ENCODE measurements at regions not wholly inside any gene's neighbourhood (a gene's known extent, or its start where the extent isn't known, plus 50 kb on each side); places are given as distances from the start of the nearest gene placed in this dataset.

DNA sequence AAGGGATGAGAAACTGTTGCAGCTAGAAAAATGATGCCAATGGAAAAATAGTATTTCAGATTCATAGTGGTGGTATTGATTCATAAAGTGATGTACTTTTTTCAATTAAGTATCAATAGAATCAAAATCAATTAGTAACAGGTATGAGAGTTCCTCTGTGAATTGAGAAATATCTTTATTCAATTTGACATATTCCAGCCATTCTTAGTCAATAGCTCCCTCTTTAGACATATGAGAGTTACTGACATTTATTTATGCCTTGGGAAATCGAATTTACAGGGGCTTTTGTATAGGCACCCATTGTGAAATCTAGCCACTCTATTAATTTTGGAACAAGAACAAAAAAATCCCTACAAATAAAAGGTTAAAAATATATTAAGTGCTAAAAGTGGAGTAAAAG is 386.9 kb upstream of the CNTN3 start:
- no peak for DNase-seq
- H3K23ac ChIP-seq (ENCODE audit: low read length in 2 of 2): no peak overlapping the region
- no peak overlapping the region for H3K14ac ChIP-seq (ENCODE audit: low read length in 2 of 2)
- H3K4me1 ChIP-seq (ENCODE audit: control insufficient read depth, insufficient read depth, low read depth, low read length): no peaks in the 10 kb centered on the region
- H4K8ac ChIP-seq (ENCODE audit: low read length): no peak overlapping the region
- no peak overlapping the region for H3K4me3 ChIP-seq (ENCODE audit: insufficient read depth in 1 of 2, low read depth in 1 of 2, low read length in 2 of 2)
- no peaks in the 10 kb centered on the region for H3K36me3 ChIP-seq (ENCODE audit: control insufficient read depth in 1 of 2, insufficient read depth in 2 of 2, low read depth in 1 of 2, low read length in 2 of 2)
- H3K18ac ChIP-seq (ENCODE audit: low read depth in 1 of 2, low read length in 2 of 2): no peak overlapping the region
- no peaks in the 10 kb centered on the region for H3K9me3 ChIP-seq (ENCODE audit: control insufficient read depth, low read length)
- no peak overlapping the region for H2AFZ ChIP-seq (ENCODE audit: low read depth, low read length)
- no peak overlapping the region for H2AK5ac ChIP-seq (ENCODE audit: low read length, severe bottlenecking)
- no peak overlapping the region for H4K91ac ChIP-seq (ENCODE audit: low read length)
- H3K27me3 ChIP-seq (ENCODE audit: control insufficient read depth in 1 of 2, insufficient read depth in 1 of 2, low read length in 2 of 2): no peaks in the 10 kb centered on the region
- H3K4me2 ChIP-seq (ENCODE audit: low read length, poor library complexity, severe bottlenecking): no peak overlapping the region
- H3K27ac ChIP-seq (ENCODE audit: low read length, poor library complexity, severe bottlenecking): no peak overlapping the region
- H2BK15ac ChIP-seq (ENCODE audit: low read depth, poor library complexity, severe bottlenecking): no peak overlapping the region
- WGBS: no CpG with 5 or more reads among the region's 1 CpG
- H3K4ac ChIP-seq (ENCODE audit: low read depth in 1 of 2, low read length in 2 of 2): no peak overlapping the region
- no peak overlapping the region for H3K9ac ChIP-seq (ENCODE audit: low read length)
- no peak overlapping the region for H2BK5ac ChIP-seq (ENCODE audit: low read depth, low read length, poor library complexity, severe bottlenecking)
- no peak overlapping the region for H2BK120ac ChIP-seq (ENCODE audit: low read depth, low read length)
- no peak overlapping the region for H2BK12ac ChIP-seq (ENCODE audit: low read length in 2 of 2)
- no peaks in the 10 kb centered on the region for H3K79me1 ChIP-seq (replicated peaks; ENCODE audit: low read length, poor library complexity, severe bottlenecking)

DNA sequence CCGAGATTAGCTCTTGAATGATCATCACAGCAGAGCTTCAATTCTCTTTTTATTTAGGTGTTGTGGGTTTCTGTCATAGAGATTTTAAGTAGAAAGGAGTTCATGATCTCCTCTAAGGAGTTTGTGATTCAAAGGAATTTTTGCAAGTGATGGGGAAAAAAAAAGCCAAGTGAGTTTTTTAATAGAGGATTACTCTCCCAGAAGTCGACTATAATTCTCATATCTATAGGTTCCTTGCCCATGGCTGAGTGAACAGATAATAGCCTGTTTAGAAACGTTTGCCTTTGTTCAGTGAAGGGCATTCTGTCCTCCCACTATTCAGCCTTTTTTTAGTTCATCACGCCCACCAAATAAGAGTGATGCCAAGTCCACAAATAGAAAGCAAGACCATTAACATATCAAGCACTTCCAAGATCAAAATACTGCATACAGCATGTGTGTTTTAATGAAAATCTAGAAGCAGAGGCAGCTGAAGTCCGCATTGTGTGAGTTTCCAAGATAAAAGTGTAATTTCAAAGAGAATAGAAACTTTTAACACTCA is 398.4 kb upstream of the CNTN3 start:
- Histone ChIP-seq H3K14ac (ENCODE audit: low read length in 2 of 2) (no peak overlapping the region), H3K4ac (ENCODE audit: low read depth in 1 of 2, low read length in 2 of 2) (no peak overlapping the region), H3K18ac (ENCODE audit: low read depth in 1 of 2, low read length in 2 of 2) (no peak overlapping the region), H2BK15ac (ENCODE audit: low read depth, poor library complexity, severe bottlenecking) (no peak overlapping the region), H3K23ac (ENCODE audit: low read length in 2 of 2) (no peak overlapping the region), H3K27ac (ENCODE audit: low read length, poor library complexity, severe bottlenecking) (no peak overlapping the region), H2BK12ac (ENCODE audit: low read length in 2 of 2) (no peak overlapping the region), H3K27me3 (ENCODE audit: control insufficient read depth in 1 of 2, insufficient read depth in 1 of 2, low read length in 2 of 2) (no peaks in the 10 kb centered on the region), H3K4me2 (ENCODE audit: low read length, poor library complexity, severe bottlenecking) (no peak overlapping the region), H2BK120ac (ENCODE audit: low read depth, low read length) (no peak overlapping the region), H3K79me1 (replicated peaks; ENCODE audit: low read length, poor library complexity, severe bottlenecking) (no peaks in the 10 kb centered on the region), H2AFZ (ENCODE audit: low read depth, low read length) (no peak overlapping the region), H3K9ac (ENCODE audit: low read length) (no peak overlapping the region), H4K8ac (ENCODE audit: low read length) (no peak overlapping the region), H3K9me3 (ENCODE audit: control insufficient read depth, low read length) (no peaks in the 10 kb centered on the region), H4K91ac (ENCODE audit: low read length) (no peak overlapping the region), H2BK5ac (ENCODE audit: low read depth, low read length, poor library complexity, severe bottlenecking) (no peak overlapping the region), H3K4me3 (ENCODE audit: insufficient read depth in 1 of 2, low read depth in 1 of 2, low read length in 2 of 2) (no peak overlapping the region), H2AK5ac (ENCODE audit: low read length, severe bottlenecking) (no peak overlapping the region), H3K4me1 (ENCODE audit: control insufficient read depth, insufficient read depth, low read depth, low read length) (no peaks in the 10 kb centered on the region), H3K36me3 (ENCODE audit: control insufficient read depth in 1 of 2, insufficient read depth in 2 of 2, low read depth in 1 of 2, low read length in 2 of 2) (no peaks in the 10 kb centered on the region)
- DNase-seq: no peak
- 50% methylated on average over 2 of the region's 5 CpGs for WGBS

DNA sequence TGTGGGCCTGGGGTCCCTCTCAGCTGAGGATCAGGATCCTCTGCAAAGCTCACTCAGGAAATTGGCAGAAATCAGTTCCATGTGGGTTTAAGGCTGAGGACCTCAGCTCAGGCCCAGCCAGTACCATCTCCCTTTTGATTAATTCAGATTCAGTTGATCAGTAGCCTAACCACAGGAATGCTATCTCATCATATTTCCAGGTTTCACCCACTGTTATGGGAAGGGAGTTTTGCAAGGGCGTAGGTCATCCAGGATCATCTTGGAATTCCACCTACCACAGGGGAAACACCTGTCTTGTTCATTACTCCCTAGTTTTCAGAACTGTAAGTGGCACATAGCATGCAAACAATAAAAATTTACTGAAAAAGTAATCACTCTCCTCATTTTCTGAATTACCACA is 399.5 kb upstream of the CNTN3 start:
- Histone ChIP-seq H3K18ac (ENCODE audit: low read depth in 1 of 2, low read length in 2 of 2) (no peak overlapping the region), H2BK120ac (ENCODE audit: low read depth, low read length) (no peak overlapping the region), H2BK12ac (ENCODE audit: low read length in 2 of 2) (no peak overlapping the region), H3K36me3 (ENCODE audit: control insufficient read depth in 1 of 2, insufficient read depth in 2 of 2, low read depth in 1 of 2, low read length in 2 of 2) (no peaks in the 10 kb centered on the region), H4K8ac (ENCODE audit: low read length) (no peak overlapping the region), H3K79me1 (replicated peaks; ENCODE audit: low read length, poor library complexity, severe bottlenecking) (no peaks in the 10 kb centered on the region), H3K14ac (ENCODE audit: low read length in 2 of 2) (no peak overlapping the region), H2BK15ac (ENCODE audit: low read depth, poor library complexity, severe bottlenecking) (no peak overlapping the region), H3K4ac (ENCODE audit: low read depth in 1 of 2, low read length in 2 of 2) (no peak overlapping the region), H2AK5ac (ENCODE audit: low read length, severe bottlenecking) (no peak overlapping the region), H3K23ac (ENCODE audit: low read length in 2 of 2) (no peak overlapping the region), H4K91ac (ENCODE audit: low read length) (no peak overlapping the region), H2AFZ (ENCODE audit: low read depth, low read length) (no peak overlapping the region), H3K27me3 (ENCODE audit: control insufficient read depth in 1 of 2, insufficient read depth in 1 of 2, low read length in 2 of 2) (no peaks in the 10 kb centered on the region), H3K27ac (ENCODE audit: low read length, poor library complexity, severe bottlenecking) (no peak overlapping the region), H3K4me1 (ENCODE audit: control insufficient read depth, insufficient read depth, low read depth, low read length) (no peaks in the 10 kb centered on the region), H2BK5ac (ENCODE audit: low read depth, low read length, poor library complexity, severe bottlenecking) (no peak overlapping the region), H3K9ac (ENCODE audit: low read length) (no peak overlapping the region), H3K9me3 (ENCODE audit: control insufficient read depth, low read length) (no peaks in the 10 kb centered on the region), H3K4me3 (ENCODE audit: insufficient read depth in 1 of 2, low read depth in 1 of 2, low read length in 2 of 2) (no peak overlapping the region), H3K4me2 (ENCODE audit: low read length, poor library complexity, severe bottlenecking) (no peak overlapping the region)
- 61% methylated on average over 1 of the region's 1 CpG for WGBS
- no peak for DNase-seq

DNA sequence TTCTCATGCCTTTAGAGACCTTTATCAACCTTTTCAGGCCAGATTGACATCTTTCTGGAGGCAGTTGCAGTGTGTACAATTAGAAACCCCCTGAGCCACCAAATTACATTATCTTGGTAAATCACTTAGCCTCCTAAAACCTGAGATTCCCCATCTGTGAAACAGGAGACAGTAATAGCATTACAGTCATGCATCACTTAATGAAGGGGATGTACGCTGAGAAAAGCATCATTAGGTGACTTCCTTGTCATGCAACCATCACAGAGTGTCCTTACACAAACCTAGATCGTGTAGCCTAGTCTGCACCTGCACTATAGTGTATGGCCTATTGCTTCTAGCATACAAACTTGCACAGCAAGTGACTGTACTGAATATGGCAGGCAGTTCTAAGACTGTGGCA is 400.8 kb upstream of the CNTN3 start:
- Histone ChIP-seq H4K8ac (ENCODE audit: low read length) (no peak overlapping the region), H2AFZ (ENCODE audit: low read depth, low read length) (no peak overlapping the region), H2AK5ac (ENCODE audit: low read length, severe bottlenecking) (no peak overlapping the region), H3K36me3 (ENCODE audit: control insufficient read depth in 1 of 2, insufficient read depth in 2 of 2, low read depth in 1 of 2, low read length in 2 of 2) (no peaks in the 10 kb centered on the region), H2BK12ac (ENCODE audit: low read length in 2 of 2) (no peak overlapping the region), H3K9me3 (ENCODE audit: control insufficient read depth, low read length) (no peaks in the 10 kb centered on the region), H3K79me1 (replicated peaks; ENCODE audit: low read length, poor library complexity, severe bottlenecking) (no peaks in the 10 kb centered on the region), H2BK5ac (ENCODE audit: low read depth, low read length, poor library complexity, severe bottlenecking) (no peak overlapping the region), H3K4me1 (ENCODE audit: control insufficient read depth, insufficient read depth, low read depth, low read length) (no peaks in the 10 kb centered on the region), H3K18ac (ENCODE audit: low read depth in 1 of 2, low read length in 2 of 2) (no peak overlapping the region), H2BK120ac (ENCODE audit: low read depth, low read length) (no peak overlapping the region), H3K4me3 (ENCODE audit: insufficient read depth in 1 of 2, low read depth in 1 of 2, low read length in 2 of 2) (no peak overlapping the region), H3K27ac (ENCODE audit: low read length, poor library complexity, severe bottlenecking) (no peak overlapping the region), H3K14ac (ENCODE audit: low read length in 2 of 2) (no peak overlapping the region), H3K9ac (ENCODE audit: low read length) (no peak overlapping the region), H4K91ac (ENCODE audit: low read length) (no peak overlapping the region), H3K27me3 (ENCODE audit: control insufficient read depth in 1 of 2, insufficient read depth in 1 of 2, low read length in 2 of 2) (no peaks in the 10 kb centered on the region), H2BK15ac (ENCODE audit: low read depth, poor library complexity, severe bottlenecking) (no peak overlapping the region), H3K4me2 (ENCODE audit: low read length, poor library complexity, severe bottlenecking) (no peak overlapping the region), H3K23ac (ENCODE audit: low read length in 2 of 2) (no peak overlapping the region), H3K4ac (ENCODE audit: low read depth in 1 of 2, low read length in 2 of 2) (no peak overlapping the region)
- DNase-seq: no peak
- WGBS: 39% methylated on average over 2 of the region's 2 CpGs

All from mesenchymal stem cell (in vitro differentiated cells and primary cell).